GM11168 (cell line): ENCODE measurements at regions not wholly inside any gene's neighbourhood (a gene's known extent, or its start where the extent isn't known, plus 50 kb on each side); places are given as distances from the start of the nearest gene placed in this dataset.
"Not testable (repeated sequence)": the region's sequence is repeated elsewhere in the genome, so short reads cannot be mapped to it uniquely, and the experiment has no call there.

ENCODE experiments used
- in situ Hi-C: fragments of 300-500 bp; cut with MboI; formaldehyde crosslinking; loops from one replicate; pipeline ENCODE4 v1.12.0; 2022; ENCODE audit warnings: low sequenced_read_pairs; ENCODE audit not compliant: unreplicated experiment

- in situ Hi-C loops: no loop called here
These were observed 873.2 kb upstream of the NDST4 start for GRCh38 chr4:115986573-115986972.

DNA sequence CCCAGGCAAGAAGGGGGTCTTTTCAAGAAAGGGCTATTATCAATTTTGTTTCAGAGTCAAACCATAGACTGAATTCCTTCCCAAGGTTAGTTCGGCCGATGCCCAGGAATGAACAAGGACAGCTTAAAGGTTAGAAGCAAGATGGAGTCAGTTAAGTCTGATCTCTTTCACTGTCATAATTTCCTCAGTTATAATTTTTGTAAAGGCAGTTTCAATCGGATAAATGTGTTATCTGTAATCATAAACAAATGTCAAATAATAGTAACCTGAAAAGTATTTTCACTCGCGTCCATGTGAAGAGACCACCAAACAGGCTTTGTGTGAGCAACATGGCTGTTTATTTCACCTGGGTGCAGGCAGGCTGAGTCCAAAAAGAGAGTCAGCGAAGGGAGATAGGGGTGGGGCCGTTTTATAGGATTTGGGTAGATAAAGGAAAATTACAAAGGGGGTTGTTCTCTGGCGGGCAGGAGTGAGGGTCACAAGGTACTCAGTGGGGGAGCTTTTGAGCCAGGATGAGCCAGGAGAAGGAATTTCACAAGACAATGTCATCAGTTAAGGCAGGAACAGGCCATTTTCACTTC is 862.1 kb upstream of the NDST4 start:
- in situ Hi-C loops: not testable (repeated sequence)

- in situ Hi-C loops: no loop called here
These were observed 860.3 kb upstream of the NDST4 start for GRCh38 chr4:115973768-115974167.

DNA sequence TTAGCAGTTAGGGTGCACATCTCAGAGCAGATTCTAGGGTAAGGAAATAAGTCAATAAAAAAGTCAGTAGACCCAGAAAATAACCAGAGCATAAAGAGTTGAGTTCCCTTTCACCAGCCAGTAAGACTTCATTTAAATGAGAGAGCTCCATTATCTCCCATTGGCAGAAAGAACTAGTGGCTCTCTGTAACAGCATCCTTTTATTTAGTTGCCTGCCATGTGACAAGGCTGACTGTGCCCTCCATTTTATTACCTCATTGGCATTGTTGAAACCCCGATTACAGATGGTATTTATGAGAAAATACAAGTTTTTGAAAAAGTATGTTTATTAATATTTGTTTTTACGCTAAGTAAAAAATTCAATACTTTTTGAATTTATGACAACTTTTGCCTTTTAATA is 859.5 kb upstream of the NDST4 start:
- in situ Hi-C loops: no loop called here

DNA sequence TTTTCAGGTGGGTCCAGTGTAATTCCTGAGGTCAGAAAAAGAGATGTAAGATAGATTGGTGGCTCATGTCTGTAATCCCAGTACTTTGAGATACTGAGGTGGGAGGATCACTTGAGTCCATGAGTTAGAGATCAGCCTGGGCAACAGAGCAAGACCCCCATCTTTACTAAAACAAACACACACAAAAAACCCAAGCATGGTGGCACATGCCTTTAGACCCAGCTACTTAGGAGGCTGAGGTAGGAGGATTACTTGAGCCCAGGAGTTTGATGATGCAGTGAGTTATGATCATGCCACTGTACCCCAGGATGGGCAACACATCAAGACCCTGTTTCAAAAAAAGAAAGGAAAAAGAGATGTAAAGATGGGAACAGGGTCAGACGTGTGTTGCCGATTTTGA is 857.4 kb upstream of the NDST4 start:
- in situ Hi-C loops: no loop called here

DNA sequence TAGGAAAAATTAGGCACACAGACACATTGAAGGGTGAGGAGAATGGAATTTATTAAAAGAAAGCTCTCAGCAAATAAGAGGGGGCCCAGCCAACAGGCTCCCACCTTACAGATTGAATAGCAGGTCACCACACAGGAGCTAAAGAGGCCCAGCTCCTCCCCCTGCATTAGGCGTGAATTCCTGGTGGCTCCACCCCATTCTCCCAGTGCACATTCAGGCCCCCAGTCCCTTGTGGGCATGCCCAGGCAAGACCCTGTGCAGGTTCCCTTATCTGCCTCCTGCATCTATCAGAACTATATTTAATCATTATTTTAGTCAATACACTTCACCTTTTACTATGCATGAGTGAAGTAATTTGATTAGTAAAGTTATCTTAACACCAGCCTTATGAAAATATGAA is 856.3 kb upstream of the NDST4 start:
- in situ Hi-C loops: no loop called here

GRCh38 chr4:115965588-115965987 is 852.2 kb upstream of the NDST4 start:
- in situ Hi-C loops: no loop called here

DNA sequence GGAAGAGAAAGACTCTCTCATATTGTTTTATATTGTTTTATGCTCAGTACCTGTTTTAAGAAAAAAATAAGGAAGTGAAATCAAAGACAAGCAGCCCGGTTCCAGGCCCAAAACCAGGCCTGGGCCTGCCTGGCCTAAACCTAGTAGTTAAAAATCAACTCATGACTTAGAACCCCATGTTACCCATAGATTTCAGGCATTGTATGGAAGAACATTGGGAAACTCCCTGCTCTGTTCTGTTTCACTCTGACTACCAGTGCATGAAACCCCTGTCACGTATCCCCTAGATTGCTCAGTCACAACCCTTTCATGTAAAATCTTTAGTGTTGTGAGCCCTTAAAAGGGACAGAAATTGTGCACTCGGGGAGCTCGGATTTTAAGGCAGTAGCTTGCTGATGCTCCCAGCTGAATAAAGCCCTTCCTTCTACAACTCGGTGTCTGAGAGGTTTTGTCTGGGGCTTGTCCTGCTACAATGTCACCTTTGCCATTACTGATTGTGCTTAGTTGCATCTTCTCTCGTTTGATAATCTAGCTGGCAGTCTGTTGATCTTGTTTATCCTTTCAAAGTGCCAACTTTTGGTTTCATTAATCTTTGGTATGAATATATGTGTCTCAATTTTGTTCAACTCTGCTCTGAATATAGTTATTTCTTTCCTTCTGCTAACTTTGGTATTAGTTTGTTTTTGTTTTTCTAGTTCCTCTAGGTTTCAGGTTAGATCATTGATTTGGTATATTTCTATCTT is 842.8 kb upstream of the NDST4 start:
- in situ Hi-C loops: not testable (repeated sequence)

DNA sequence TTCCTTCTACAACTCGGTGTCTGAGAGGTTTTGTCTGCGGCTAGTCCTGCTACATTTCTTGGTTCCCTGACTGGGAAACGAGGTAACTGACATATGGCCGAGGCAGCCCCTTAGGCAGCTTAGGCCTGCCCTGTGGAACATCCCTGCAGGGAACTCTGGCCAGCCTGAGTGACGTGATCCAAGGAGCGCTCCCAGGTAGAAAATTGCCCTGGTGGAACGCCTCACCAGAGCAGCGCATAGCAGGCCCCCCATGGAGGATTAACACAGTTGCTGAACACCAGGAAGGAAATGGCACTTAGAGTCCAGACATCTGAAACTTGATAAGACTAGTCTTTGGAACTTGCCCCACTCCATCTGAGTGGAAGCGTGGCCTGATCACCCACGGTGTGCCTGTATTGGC is 837.4 kb upstream of the NDST4 start:
- in situ Hi-C loops: no loop called here

- in situ Hi-C loops: not testable (repeated sequence)
These were observed 836.7 kb upstream of the NDST4 start for GRCh38 chr4:115949974-115950743.

- in situ Hi-C loops: no loop called here
These were observed 831.6 kb upstream of the NDST4 start for GRCh38 chr4:115945026-115945425.

DNA sequence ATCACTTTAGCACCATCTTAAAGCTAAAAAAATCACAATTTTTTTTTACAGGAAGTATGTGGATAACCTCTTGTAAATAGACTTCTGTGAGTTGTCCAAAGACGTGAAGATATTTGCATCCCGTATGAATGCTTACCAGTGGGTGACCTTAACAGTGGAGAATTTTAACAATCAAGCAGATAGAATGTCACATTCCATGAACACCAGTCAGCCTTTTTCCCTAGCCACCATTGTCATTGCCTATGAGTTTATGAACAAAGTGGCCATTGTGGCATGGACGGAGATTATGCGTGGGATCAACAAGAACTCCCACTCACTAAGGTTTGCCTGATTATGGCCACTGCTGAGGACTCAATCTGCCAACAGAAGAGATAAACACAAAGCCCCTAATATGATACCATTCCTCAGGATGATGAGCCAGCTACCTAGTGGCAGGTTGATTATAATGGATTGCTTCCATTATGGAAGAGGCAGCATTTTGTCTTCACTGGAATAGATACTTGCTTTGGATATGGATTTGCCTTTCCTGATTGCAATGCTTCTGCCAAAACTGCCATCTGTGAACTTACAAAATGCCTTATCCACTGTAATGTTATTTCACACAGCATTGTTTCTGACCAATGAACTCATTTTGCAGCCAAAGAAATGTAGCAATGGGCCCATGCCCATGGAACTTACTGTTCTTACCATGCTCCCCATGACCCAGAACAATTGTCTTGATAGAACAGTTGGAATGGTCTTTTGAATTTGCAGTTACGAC is 830.9 kb upstream of the NDST4 start:
- in situ Hi-C loops: no loop called here

DNA sequence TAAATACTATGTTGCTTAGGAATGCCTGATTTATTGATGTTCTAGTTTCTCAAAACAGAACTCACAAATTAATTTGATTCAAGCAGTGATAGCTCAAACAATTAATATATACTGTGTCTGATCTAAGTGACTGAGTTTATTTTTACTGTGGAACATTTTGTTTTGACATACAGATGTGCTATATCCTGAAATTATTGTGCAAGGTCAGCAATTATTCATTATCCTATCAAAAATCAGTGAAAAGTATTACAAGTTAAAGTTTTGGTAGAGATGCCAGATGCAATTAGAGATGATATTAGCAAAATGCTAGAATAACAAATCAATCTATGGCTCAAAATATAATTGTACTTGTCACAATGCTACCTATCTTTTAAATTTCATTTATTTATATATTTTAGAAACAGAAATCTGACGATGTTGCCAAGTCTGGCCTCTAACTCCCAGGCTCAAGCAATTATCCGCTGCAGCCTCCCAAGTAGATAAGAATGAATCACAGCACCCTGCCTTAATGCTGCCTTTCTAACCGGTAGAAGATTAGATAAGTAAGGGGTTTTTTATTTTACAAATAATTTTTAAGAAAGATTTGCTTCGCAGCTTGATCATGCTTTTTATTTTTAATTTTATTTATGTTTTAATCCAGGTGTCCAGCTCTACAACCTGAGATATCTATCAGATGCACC is 825.5 kb upstream of the NDST4 start:
- in situ Hi-C loops: no loop called here

GRCh38 chr4:115929373-115929772 is 816.0 kb upstream of the NDST4 start:
- in situ Hi-C loops: no loop called here

- in situ Hi-C loops: no loop called here
These were observed 814.0 kb upstream of the NDST4 start for GRCh38 chr4:115927382-115927781.

- in situ Hi-C loops: no loop called here
These were observed 809.7 kb upstream of the NDST4 start for GRCh38 chr4:115923152-115923551.

- in situ Hi-C loops: no loop called here
These were observed 807.2 kb upstream of the NDST4 start for GRCh38 chr4:115920637-115921036.

DNA sequence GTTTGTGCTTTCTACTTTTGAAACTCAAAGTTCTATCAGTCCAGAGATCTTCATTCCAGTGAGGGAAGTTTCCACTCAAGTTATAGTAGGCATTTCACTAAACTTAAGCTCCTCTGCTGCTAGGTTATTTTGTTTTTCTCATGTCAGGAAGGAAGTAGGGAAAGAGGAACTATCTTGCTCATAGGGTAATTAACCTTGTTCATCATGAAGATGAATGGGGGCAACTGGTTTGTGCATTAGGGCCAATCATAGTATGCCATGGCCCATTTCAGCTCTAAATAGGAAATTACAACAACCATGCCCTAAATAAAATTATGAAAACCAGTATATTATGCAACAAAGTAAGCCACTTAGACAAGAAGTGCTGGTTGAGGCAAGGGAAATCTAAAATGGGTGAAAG is 804.7 kb upstream of the NDST4 start:
- in situ Hi-C loops: no loop called here

DNA sequence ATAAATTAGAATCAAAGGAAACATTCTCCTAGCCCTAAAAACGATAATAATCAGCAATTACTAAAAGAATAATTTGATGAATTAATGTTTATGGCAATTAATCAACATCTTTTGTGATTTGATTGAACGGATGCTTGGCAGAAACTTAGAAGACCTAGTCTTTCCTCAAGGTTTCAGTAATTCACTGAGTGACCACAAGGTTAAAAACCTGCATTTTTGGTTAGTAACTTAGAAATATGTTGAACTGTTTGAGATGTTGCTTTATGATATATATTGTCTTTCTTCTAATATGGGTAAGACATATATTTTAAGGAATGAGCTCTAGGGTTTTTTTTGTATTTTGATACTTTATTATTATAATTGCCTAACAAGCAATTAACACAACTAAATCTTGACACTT is 793.0 kb upstream of the NDST4 start:
- in situ Hi-C loops: no loop called here

GRCh38 chr4:115883847-115884246 is 770.4 kb upstream of the NDST4 start:
- in situ Hi-C loops: no loop called here
